ENCODE measurements at regions not wholly inside any gene's neighbourhood (a gene's known extent, or its start where the extent isn't known, plus 50 kb on each side); places are given as distances from the start of the nearest gene placed in this dataset.

DNA sequence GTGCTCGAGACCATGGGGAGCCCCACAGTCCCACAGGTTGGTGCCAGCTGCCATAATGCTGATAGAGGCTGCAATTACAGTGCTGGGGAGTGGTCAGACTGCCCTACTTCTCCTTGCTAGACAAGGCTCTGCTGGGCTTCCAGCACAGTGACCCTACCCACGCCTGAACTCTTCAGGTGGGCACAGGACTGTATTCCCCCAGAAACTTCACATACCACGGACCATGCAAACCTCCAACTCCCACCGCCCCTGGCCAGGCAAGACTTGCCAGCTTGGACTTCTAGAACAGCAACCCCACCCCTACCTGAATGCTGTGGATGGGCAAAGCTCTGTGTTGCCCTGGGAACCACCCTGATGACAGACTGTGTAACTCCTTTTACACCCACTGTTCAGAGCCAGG is 885.3 kb downstream of the SI start:
- Histone ChIP-seq H3K4me2 (ENCODE audit: extremely low read depth, insufficient read depth, low read length) (no peak overlapping the region), H4K20me1 (ENCODE audit: control insufficient read depth, extremely low read depth, insufficient read depth, low read length) (no peaks in the 10 kb centered on the region), H3K36me3 (ENCODE audit: control insufficient read depth, insufficient read depth, low read length) (no peaks in the 10 kb centered on the region), H2AFZ (ENCODE audit: low read length) (no peak overlapping the region), H3K9ac (ENCODE audit: insufficient read depth, low read length) (no peak overlapping the region), H3K27me3 (ENCODE audit: control insufficient read depth, insufficient read depth, low read length) (no peaks in the 10 kb centered on the region), H3K9me3 (ENCODE audit: control insufficient read depth, insufficient read depth, low read depth, low read length) (no peaks in the 10 kb centered on the region), H3K27ac (ENCODE audit: insufficient read depth, low read length) (no peak overlapping the region), H3K4me3 (replicated peaks in 1 of 4; ENCODE audit: control extremely low read depth in 1 of 4, insufficient read depth in 1 of 4, low read depth in 3 of 4, low read length in 4 of 4) (no peak overlapping the region), H3K4me1 (ENCODE audit: control insufficient read depth, extremely low read depth, insufficient read depth, low read length) (no peaks in the 10 kb centered on the region), H3K79me2 (ENCODE audit: control insufficient read depth, insufficient read depth, low read length) (no peaks in the 10 kb centered on the region)
- TF ChIP-seq EZH2 (IDR thresholded peaks at IDR 0.05; ENCODE audit: low read length, missing control alignments): no peak
- TF ChIP-seq, protein P1, sequence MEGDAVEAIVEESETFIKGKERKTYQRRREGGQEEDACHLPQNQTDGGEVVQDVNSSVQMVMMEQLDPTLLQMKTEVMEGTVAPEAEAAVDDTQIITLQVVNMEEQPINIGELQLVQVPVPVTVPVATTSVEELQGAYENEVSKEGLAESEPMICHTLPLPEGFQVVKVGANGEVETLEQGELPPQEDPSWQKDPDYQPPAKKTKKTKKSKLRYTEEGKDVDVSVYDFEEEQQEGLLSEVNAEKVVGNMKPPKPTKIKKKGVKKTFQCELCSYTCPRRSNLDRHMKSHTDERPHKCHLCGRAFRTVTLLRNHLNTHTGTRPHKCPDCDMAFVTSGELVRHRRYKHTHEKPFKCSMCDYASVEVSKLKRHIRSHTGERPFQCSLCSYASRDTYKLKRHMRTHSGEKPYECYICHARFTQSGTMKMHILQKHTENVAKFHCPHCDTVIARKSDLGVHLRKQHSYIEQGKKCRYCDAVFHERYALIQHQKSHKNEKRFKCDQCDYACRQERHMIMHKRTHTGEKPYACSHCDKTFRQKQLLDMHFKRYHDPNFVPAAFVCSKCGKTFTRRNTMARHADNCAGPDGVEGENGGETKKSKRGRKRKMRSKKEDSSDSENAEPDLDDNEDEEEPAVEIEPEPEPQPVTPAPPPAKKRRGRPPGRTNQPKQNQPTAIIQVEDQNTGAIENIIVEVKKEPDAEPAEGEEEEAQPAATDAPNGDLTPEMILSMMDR (conservative IDR thresholded peaks at IDR 0.05 in 1 of 2, IDR thresholded peaks at IDR 0.05 in 1 of 2; ENCODE audit: low read depth in 1 of 2, low read length in 2 of 2): no peak
- no peak for DNase-seq (ENCODE audit: low read depth in 2 of 2)

DNA sequence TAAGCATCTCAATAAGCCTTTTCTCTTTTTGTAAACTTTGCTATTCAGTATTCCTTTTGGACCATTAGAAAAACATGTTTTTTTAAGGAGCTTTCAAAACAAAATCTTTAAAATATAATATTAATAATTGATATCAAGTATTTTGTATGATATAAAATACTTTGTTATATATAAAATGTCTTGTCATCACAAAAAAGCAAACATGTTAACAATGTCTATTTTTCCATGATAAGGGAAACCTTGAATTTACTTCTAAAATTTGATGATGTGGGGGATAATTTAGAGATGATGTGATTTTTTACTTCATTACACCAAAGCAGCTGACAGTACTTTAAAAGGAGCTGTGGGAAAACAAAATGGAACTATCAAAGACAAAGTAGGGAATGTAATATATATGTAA is 887.7 kb downstream of the SI start:
- H3K9me3 ChIP-seq (ENCODE audit: control insufficient read depth, insufficient read depth, low read depth, low read length): no peaks in the 10 kb centered on the region
- TF ChIP-seq EZH2 (IDR thresholded peaks at IDR 0.05; ENCODE audit: low read length, missing control alignments): no peak
- TF ChIP-seq, protein P1 (conservative IDR thresholded peaks at IDR 0.05 in 1 of 2, IDR thresholded peaks at IDR 0.05 in 1 of 2; ENCODE audit: low read depth in 1 of 2, low read length in 2 of 2): no peak
- H3K4me2 ChIP-seq (ENCODE audit: extremely low read depth, insufficient read depth, low read length): no peak overlapping the region
- H2AFZ ChIP-seq (ENCODE audit: low read length): no peak overlapping the region
- H3K27me3 ChIP-seq (ENCODE audit: control insufficient read depth, insufficient read depth, low read length): no peaks in the 10 kb centered on the region
- no peak overlapping the region for H3K27ac ChIP-seq (ENCODE audit: insufficient read depth, low read length)
- no peak for DNase-seq (ENCODE audit: low read depth in 2 of 2)
- H3K4me3 ChIP-seq (replicated peaks in 1 of 4; ENCODE audit: control extremely low read depth in 1 of 4, insufficient read depth in 1 of 4, low read depth in 3 of 4, low read length in 4 of 4): no peak overlapping the region
- no peak overlapping the region for H3K9ac ChIP-seq (ENCODE audit: insufficient read depth, low read length)
- H4K20me1 ChIP-seq (ENCODE audit: control insufficient read depth, extremely low read depth, insufficient read depth, low read length): no peaks in the 10 kb centered on the region
- H3K4me1 ChIP-seq (ENCODE audit: control insufficient read depth, extremely low read depth, insufficient read depth, low read length): no peaks in the 10 kb centered on the region
- no peaks in the 10 kb centered on the region for H3K36me3 ChIP-seq (ENCODE audit: control insufficient read depth, insufficient read depth, low read length)
- H3K79me2 ChIP-seq (ENCODE audit: control insufficient read depth, insufficient read depth, low read length): no peaks in the 10 kb centered on the region

DNA sequence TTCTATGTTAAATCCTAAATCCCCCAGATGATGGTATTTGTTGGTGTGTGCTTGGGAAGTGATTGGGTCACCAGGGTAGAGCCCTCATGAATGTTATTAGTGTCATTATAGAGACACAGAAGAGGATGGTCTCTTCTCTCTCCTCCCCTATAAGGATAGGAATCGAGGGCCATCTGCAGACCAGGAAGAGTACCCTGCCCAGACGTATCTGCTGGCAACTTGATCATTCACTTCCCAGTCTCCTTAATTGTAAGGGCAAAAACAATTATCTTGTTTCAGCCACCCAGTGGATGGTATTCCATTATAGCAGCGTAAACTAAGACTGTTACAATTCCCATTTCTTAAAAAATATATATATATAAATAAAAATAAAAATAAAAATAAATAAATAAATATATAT is 892.2 kb downstream of the SI start:
- no peaks in the 10 kb centered on the region for H3K9me3 ChIP-seq (ENCODE audit: control insufficient read depth, insufficient read depth, low read depth, low read length)

More for the DNA sequence above, 892.2 kb downstream of the SI start:
- Histone ChIP-seq H4K20me1 (ENCODE audit: control insufficient read depth, extremely low read depth, insufficient read depth, low read length) (no peaks in the 10 kb centered on the region), H3K9ac (ENCODE audit: insufficient read depth, low read length) (no peak overlapping the region), H3K27me3 (ENCODE audit: control insufficient read depth, insufficient read depth, low read length) (no peaks in the 10 kb centered on the region), H3K4me2 (ENCODE audit: extremely low read depth, insufficient read depth, low read length) (no peak overlapping the region), H3K27ac (ENCODE audit: insufficient read depth, low read length) (no peak overlapping the region), H3K36me3 (ENCODE audit: control insufficient read depth, insufficient read depth, low read length) (no peaks in the 10 kb centered on the region), H2AFZ (ENCODE audit: low read length) (no peak overlapping the region), H3K79me2 (ENCODE audit: control insufficient read depth, insufficient read depth, low read length) (no peaks in the 10 kb centered on the region), H3K4me1 (ENCODE audit: control insufficient read depth, extremely low read depth, insufficient read depth, low read length) (no peaks in the 10 kb centered on the region), H3K4me3 (replicated peaks in 1 of 4; ENCODE audit: control extremely low read depth in 1 of 4, insufficient read depth in 1 of 4, low read depth in 3 of 4, low read length in 4 of 4) (no peak overlapping the region)
- TF ChIP-seq EZH2 (IDR thresholded peaks at IDR 0.05; ENCODE audit: low read length, missing control alignments): no peak
- TF ChIP-seq, protein P1 (conservative IDR thresholded peaks at IDR 0.05 in 1 of 2, IDR thresholded peaks at IDR 0.05 in 1 of 2; ENCODE audit: low read depth in 1 of 2, low read length in 2 of 2): no peak
- DNase-seq (ENCODE audit: low read depth in 2 of 2): no peak
